K562 (cell line): ENCODE measurements at regions not wholly inside any gene's neighbourhood (a gene's known extent, or its start where the extent isn't known, plus 50 kb on each side); places are given as distances from the start of the nearest gene placed in this dataset.

Experiments used
- ATAC-seq: fragments of 200-7000 bp; cut with Tn5 transposase; 3 replicates; pipeline ENCODE4 v1.9.1; 2020; ENCODE audit warnings: moderate library complexity
- BruUV-seq: library from RNA; stranded (reverse); fragments of 400-500 nt; replicated peaks from 2 replicates; lab custom pipeline; 2021; lab: Mats Ljungman, UMichigan
- CTCF ChIA-PET: fragments of 300-600 bp; formaldehyde crosslinking; extraction: SDS; loops from one replicate; lab custom pipeline; 2021; ENCODE audit warnings: low intra/inter-chr PET ratio; lab: Yijun Ruan, JAX
- POLR2A ChIA-PET: fragments of 300-600, 350-650 bp; sonication (Branson Sonifier 250); formaldehyde crosslinking; extraction: SDS; loops from one replicate; lab custom pipeline; 2021; ENCODE audit warnings: antibody characterized with exemption, inconsistent platforms; lab: Yijun Ruan, JAX
- DNase-seq, 4 experiments: peaks; one replicate each; pipeline versions ENCODE4 v3.0.0 to v3.0.0-alpha.2; 2011 to 2018; ENCODE audit warnings: low spot score in 3 of 4, mixed read lengths in 3 of 4; ENCODE audit errors: extremely low read depth in 1 of 4
- FAIRE-seq: peaks from 2 replicates; lab custom pipeline; 2011; peaks lifted over from hg19 to GRCh38; lab: Jason Lieb, UNC
- H2AFZ ChIP-seq: 2 replicates; pipeline ENCODE4 v1.6.0; 2011; ENCODE audit warnings: low read depth, low read length, control low read depth, inconsistent platforms
- H3K27ac ChIP-seq: fragments of 200-600 bp; 3 replicates; pipeline ENCODE4 v1.8.0; 2011; ENCODE audit warnings: low read depth, mild to moderate bottlenecking, control low read depth, inconsistent platforms, low read length, moderate library complexity, mixed read lengths; ENCODE audit errors: extremely low read depth
- H3K27me3 ChIP-seq, 2 experiments: fragments of 300-600 bp in 1 of 2; 2 replicates in 1 of 2; 3 replicates in 1 of 2; pipeline versions ENCODE4 v1.6.0 to v1.8.0; 2011; ENCODE audit warnings: inconsistent platforms in 2 of 2, low read length in 2 of 2, mild to moderate bottlenecking in 1 of 2, mixed read lengths in 1 of 2, moderate library complexity in 1 of 2; ENCODE audit not compliant: control insufficient read depth in 2 of 2, insufficient read depth in 2 of 2
- H3K36me3 ChIP-seq: fragments of 300-600 bp; 3 replicates; pipeline ENCODE4 v1.8.0; 2011; ENCODE audit warnings: mild to moderate bottlenecking, low read length, inconsistent platforms; ENCODE audit not compliant: control insufficient read depth, insufficient read depth
- H3K4me1 ChIP-seq, 2 experiments: fragments of 200-600 bp in 1 of 2; replicated peaks in 1 of 2; 2 replicates in 1 of 2; 3 replicates in 1 of 2; pipeline versions ENCODE4 v1.5.1 to v1.8.0; 2011; ENCODE audit warnings: inconsistent platforms in 2 of 2, low read length in 2 of 2, mild to moderate bottlenecking in 1 of 2, mixed read lengths in 1 of 2, moderate library complexity in 1 of 2; ENCODE audit not compliant: control insufficient read depth in 2 of 2, insufficient read depth in 2 of 2
- H3K4me2 ChIP-seq: 2 replicates; pipeline ENCODE4 v1.6.1; 2011; ENCODE audit warnings: low read length, control low read depth, inconsistent platforms, mixed read lengths; ENCODE audit not compliant: insufficient read depth
- H3K4me3 ChIP-seq: fragments of 200-600 bp; sonication (generic), shearing (Covaris generic); 2 replicates; pipeline ENCODE4 v1.5.1; 2016; ENCODE audit warnings: control low read depth, inconsistent platforms
- H3K79me2 ChIP-seq: fragments of 200-600 bp; 3 replicates; pipeline ENCODE4 v1.8.0; 2011; ENCODE audit warnings: low read length, inconsistent platforms; ENCODE audit not compliant: control insufficient read depth, insufficient read depth
- H3K9ac ChIP-seq, 2 experiments: 2 replicates each; pipeline versions ENCODE4 v1.6.0 to v1.6.1; 2011; ENCODE audit warnings: low read depth in 2 of 2, low read length in 2 of 2, control low read depth in 1 of 2, inconsistent platforms in 1 of 2, mild to moderate bottlenecking in 1 of 2, mixed read lengths in 1 of 2; ENCODE audit not compliant: insufficient read depth in 1 of 2
- H3K9me1 ChIP-seq: one replicate; pipeline ENCODE4 v1.6.0; 2011; ENCODE audit warnings: inconsistent platforms, mild to moderate bottlenecking, low read length, moderate library complexity; ENCODE audit not compliant: control insufficient read depth, insufficient read depth
- H3K9me3 ChIP-seq: replicated peaks from 2 replicates; pipeline ENCODE4 v1.5.1; 2011; ENCODE audit warnings: low read depth, low read length, inconsistent platforms; ENCODE audit not compliant: control insufficient read depth, insufficient read depth
- H4K20me1 ChIP-seq: replicated peaks from 2 replicates; pipeline ENCODE4 v1.6.1; 2011; ENCODE audit warnings: low read length, inconsistent platforms, mixed read lengths; ENCODE audit not compliant: control insufficient read depth, insufficient read depth
- EWSR1 ChIP-seq: fragments of 450-650 bp; IDR thresholded peaks from 2 replicates; pipeline ENCODE4 v1.6.1; 2018; ENCODE audit warnings: borderline replicate concordance, mild to moderate bottlenecking, low read depth, moderate library complexity; ENCODE audit not compliant: partially characterized antibody
- NCOA2 ChIP-seq, 2 experiments: fragments of 450-650 bp; IDR thresholded peaks; 2 replicates each; pipeline ENCODE4 v1.6.1; 2018; ENCODE audit warnings: mild to moderate bottlenecking in 2 of 2, moderate library complexity in 1 of 2; ENCODE audit not compliant: partially characterized antibody in 2 of 2
- NFE2L1 ChIP-seq: fragments of 450-650 bp; IDR thresholded peaks from 2 replicates; pipeline ENCODE4 v1.6.1; 2016; ENCODE audit warnings: missing genetic modification characterization, low read depth, mild to moderate bottlenecking, missing compliant biosample characterization, moderate library complexity, borderline replicate concordance
- RNF2 ChIP-seq: sonication (generic); IDR thresholded peaks from 2 replicates; pipeline ENCODE4 v1.6.1; 2016
- WHSC1 ChIP-seq: IDR thresholded peaks from one replicate; pipeline ENCODE4 v1.6.1; 2012; ENCODE audit warnings: low read length, control low read depth, inconsistent platforms
- WGBS: fragments of 100-300 bp; shearing (Covaris generic); methylation state at CpG from one replicate; pipeline ENCODE4 v1.1.6; 2016; ENCODE audit warnings: low coverage, mixed read lengths; ENCODE audit not compliant: insufficient coverage; ENCODE audit errors: missing lambda C conversion rate; 5-methylcytosine and 5-hydroxymethylcytosine counted together
- in situ Hi-C: fragments of 300-500 bp; cut with MboI; formaldehyde crosslinking; loops from 4 replicates; pipeline ENCODE4 v1.15.0; 2018; ENCODE audit warnings: inconsistent platforms, mixed read lengths
- intact Hi-C: fragments of 100-400 bp; cut with micrococcal nuclease; formaldehyde crosslinking; loops from 2 replicates; pipeline ENCODE4 v1.14.2; 2022
- TF ChIP-seq, protein P1 (sequence below): sonication (generic); formaldehyde crosslinking; IDR thresholded peaks from 2 replicates; pipeline ENCODE4 v1.9.0; 2022; ENCODE audit warnings: mild to moderate bottlenecking, missing genetic modification reagents

GRCh38 chrX:479273-479981, 92.7 kb upstream of the PPP2R3B start:
- Histone ChIP-seq H3K4me3 (no peak overlapping the region), H3K9me1 (no peaks in the 10 kb centered on the region), H3K9ac (no peak overlapping the region), H3K79me2 (no peaks in the 10 kb centered on the region), H3K4me2 (no peak overlapping the region), H2AFZ (no peak overlapping the region), H4K20me1 (no peaks in the 10 kb centered on the region), H3K36me3 (no peaks in the 10 kb centered on the region), H3K27me3 (peaks cover 0 to 26% of the 10 kb centered on the region in 2 experiments; a peak in 3 of 5 replicates), H3K4me1 (no peaks in the 10 kb centered on the region; a peak in 1 of 5 replicates), H3K9me3 (no peaks in the 10 kb centered on the region), H3K27ac (no peak overlapping the region)
- intact Hi-C loops (no loop called here), in situ Hi-C loops (no loop called here)
- BruUV-seq = no TSS peak
- POLR2A ChIA-PET = no interaction called here
- DNase-seq = peak in 1 of 4 experiments; percentile 9
- WGBS = 25% methylated on average over 10 of the region's 20 CpGs
- no peak for FAIRE-seq
- ATAC-seq = 0 out of 3 replicates have a peak, but pooled peaks have one; percentile 29
- TF ChIP-seq WHSC1 = no peak
- no peak for TF ChIP-seq NCOA2 (IDR thresholded peaks at IDR 0.05; ENCODE audit: partially characterized antibody in 2 of 2)
- no peak for TF ChIP-seq EWSR1
- TF ChIP-seq NFE2L1 (tag) = no peak
- TF ChIP-seq, protein P1, sequence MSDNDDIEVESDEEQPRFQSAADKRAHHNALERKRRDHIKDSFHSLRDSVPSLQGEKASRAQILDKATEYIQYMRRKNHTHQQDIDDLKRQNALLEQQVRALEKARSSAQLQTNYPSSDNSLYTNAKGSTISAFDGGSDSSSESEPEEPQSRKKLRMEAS = no peak
- no peak for TF ChIP-seq RNF2
- CTCF ChIA-PET = no interaction called here
